GM12891 (cell line): ENCODE measurements at regions not wholly inside any gene's neighbourhood (a gene's known extent, or its start where the extent isn't known, plus 50 kb on each side); places are given as distances from the start of the nearest gene placed in this dataset.
"Not testable (repeated sequence)": the region's sequence is repeated elsewhere in the genome, so short reads cannot be mapped to it uniquely, and the experiment has no call there.

Experiments
- DNase-seq: peaks from one replicate; pipeline ENCODE4 v3.0.0; 2011; ENCODE audit warnings: low spot score; ENCODE audit not compliant: insufficient read length
- FAIRE-seq: peaks from 2 replicates; lab custom pipeline; 2011; peaks lifted over from hg19 to GRCh38; lab: Jason Lieb, UNC
- PAX5 ChIP-seq: IDR thresholded peaks from 2 replicates; pipeline ENCODE4 v1.6.1; 2011; ENCODE audit warnings: low read length, moderate library complexity, mild to moderate bottlenecking; ENCODE audit not compliant: insufficient read depth, severe bottlenecking
- POLR2A ChIP-seq: IDR thresholded peaks from 2 replicates; pipeline ENCODE4 v1.6.1; 2011; ENCODE audit warnings: low read depth, low read length, control low read depth
- POLR2AphosphoS5 ChIP-seq: IDR thresholded peaks from 2 replicates; pipeline ENCODE4 v1.6.1; 2011; ENCODE audit warnings: low read depth, low read length, control low read depth
- POU2F2 ChIP-seq: IDR thresholded peaks from 2 replicates; pipeline ENCODE4 v1.6.1; 2011; ENCODE audit warnings: low read depth, mild to moderate bottlenecking, control low read depth, low read length, moderate library complexity
- SPI1 ChIP-seq: IDR thresholded peaks from 2 replicates; pipeline ENCODE4 v1.6.1; 2011; ENCODE audit warnings: low read depth, low read length, control low read depth
- TAF1 ChIP-seq: IDR thresholded peaks from 2 replicates; pipeline ENCODE4 v1.6.1; 2011; ENCODE audit warnings: low read depth, low read length, control low read depth

DNA sequence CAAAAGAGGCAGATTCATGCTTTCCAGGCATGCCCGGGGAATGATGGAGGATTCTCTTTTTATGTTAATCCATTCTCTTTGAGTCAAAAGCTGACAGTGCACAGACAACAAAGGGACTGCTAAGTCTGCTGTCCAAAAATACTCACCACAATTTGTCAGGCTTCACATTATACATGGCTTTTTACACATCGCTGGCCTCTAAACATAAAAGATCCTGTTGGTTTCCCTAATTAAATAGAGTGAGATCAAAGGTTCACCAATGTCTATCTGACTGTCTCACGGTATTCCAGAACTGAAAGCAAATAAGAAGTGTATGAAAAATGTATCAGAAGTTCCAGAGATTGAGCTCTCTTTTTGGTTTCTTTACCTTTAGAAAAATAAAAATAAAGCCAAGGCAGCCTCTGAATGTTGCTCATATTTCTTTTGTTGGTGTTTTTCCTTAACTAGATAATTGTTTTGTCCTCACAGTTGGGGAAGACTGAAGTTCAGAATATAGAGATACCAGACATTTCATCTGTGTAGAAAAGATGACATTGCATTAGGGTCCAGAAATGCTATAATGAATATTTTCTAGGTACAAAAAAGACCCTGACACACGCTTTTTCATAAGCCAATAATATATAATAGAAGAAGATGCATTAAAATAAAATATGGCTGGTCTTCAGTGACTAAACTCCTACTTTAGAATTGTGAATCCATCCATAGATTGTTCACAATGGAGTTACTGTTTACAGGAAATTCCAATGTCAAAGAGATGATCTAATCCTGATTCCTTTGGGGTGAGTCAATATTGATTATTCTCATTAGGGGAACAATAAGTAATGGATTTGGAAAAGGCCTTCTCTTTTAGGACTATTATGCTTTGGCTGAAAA is 688.2 kb upstream of the CDH6 start:
- TF ChIP-seq PAX5 (no peak), SPI1 (no peak), POLR2AphosphoS5 (no peak), POLR2A (no peak), POU2F2 (no peak), TAF1 (no peak)
- DNase-seq (no peak), FAIRE-seq (no peak)

DNA sequence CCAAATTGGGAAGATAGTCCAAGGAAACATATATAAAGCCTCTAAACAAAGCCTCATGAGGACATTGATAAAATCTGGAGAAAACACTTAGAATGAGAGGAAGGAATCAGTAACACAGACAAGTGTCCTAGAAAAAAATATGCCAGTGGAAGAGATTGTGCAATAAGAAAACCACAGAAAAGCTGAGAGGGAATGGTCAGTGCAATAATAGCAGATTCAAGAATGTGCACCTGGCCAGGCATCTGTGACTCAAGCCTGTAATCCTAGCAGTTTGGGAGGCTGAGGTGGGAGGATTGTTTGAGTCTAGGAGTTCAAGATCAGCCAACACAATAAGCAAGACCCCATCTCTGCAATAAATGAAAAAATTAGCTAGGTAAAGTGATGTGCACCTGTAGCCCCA is 691.2 kb upstream of the CDH6 start:
- FAIRE-seq (no peak), DNase-seq (no peak)
- no peak for TF ChIP-seq POLR2AphosphoS5
- TF ChIP-seq SPI1 = no peak
- TF ChIP-seq POLR2A = no peak
- TF ChIP-seq PAX5 = no peak
- TF ChIP-seq TAF1 = no peak
- TF ChIP-seq POU2F2 = no peak

GRCh38 chr5:30501065-30501464 is 692.4 kb upstream of the CDH6 start:
- no peak for FAIRE-seq
- TF ChIP-seq POLR2A (no peak), SPI1 (no peak), PAX5 (no peak), POU2F2 (no peak), POLR2AphosphoS5 (no peak), TAF1 (no peak)

DNA sequence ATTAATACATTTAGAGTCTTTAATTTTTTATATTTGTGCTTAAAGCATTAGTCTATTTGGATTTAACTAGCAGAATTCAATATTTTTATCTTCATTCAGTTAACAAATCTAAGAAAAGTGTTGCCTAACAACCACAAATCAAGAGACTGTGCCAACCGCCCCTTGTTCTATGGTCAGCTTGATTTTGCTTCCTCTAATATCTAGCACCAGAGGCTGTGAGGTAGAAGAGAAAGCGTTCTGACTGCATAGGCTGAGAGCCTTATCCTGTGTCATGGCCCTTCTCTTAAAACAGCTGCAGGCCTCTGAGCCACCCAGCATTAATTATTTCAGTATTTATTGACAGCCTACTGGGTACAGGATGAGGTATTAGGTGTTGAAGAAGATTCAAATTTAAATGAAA is 693.0 kb upstream of the CDH6 start:
- DNase-seq (no peak), FAIRE-seq (no peak)
- TF ChIP-seq POLR2A (no peak), TAF1 (no peak), POU2F2 (no peak), PAX5 (no peak), SPI1 (no peak), POLR2AphosphoS5 (no peak)

More at GRCh38 chr5:30501065-30501464, 692.4 kb upstream of the CDH6 start:
- DNase-seq = no peak

- FAIRE-seq (no peak), DNase-seq (no peak)
- no peak for TF ChIP-seq SPI1
- TF ChIP-seq POU2F2 = no peak
- no peak for TF ChIP-seq POLR2AphosphoS5
- TF ChIP-seq TAF1 = no peak
- TF ChIP-seq PAX5 = no peak
- no peak for TF ChIP-seq POLR2A
Observed at GRCh38 chr5:30499402-30499801, 694.1 kb upstream of the CDH6 start.

GRCh38 chr5:30498972-30499371 is 694.5 kb upstream of the CDH6 start:
- no peak for FAIRE-seq
- no peak for DNase-seq
- TF ChIP-seq TAF1 = no peak
- no peak for TF ChIP-seq PAX5
- no peak for TF ChIP-seq POLR2A
- TF ChIP-seq POLR2AphosphoS5 = no peak
- TF ChIP-seq POU2F2 = no peak
- no peak for TF ChIP-seq SPI1

- not testable (repeated sequence) for FAIRE-seq, DNase-seq
Observed at GRCh38 chr5:30498509-30498908, 695.0 kb upstream of the CDH6 start.

DNA sequence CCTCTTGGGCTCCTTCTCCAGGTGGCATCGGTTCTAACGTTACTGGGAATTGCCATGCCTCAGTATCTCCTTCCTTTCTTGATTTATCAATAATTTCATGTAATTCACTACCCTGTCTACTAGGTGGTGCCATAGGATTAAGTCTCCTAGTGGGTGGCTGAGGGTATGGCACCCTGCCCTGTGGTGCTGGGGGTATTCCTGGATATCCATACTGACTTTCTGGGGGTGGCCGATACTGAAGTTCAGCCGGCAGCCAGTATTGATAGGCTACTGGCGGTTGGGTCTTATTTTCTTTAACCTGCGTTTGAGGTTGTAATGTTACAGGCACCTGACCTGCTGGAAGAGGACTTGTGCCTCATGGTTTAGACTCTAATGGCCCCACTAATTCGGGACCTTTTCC is 699.4 kb upstream of the CDH6 start:
- FAIRE-seq = not testable (repeated sequence)

GRCh38 chr5:30479104-30479503 is 714.4 kb upstream of the CDH6 start:
- FAIRE-seq = no peak
- no peak for DNase-seq
- no peak for TF ChIP-seq POLR2AphosphoS5
- no peak for TF ChIP-seq POU2F2
- no peak for TF ChIP-seq PAX5
- TF ChIP-seq POLR2A = no peak
- no peak for TF ChIP-seq TAF1
- no peak for TF ChIP-seq SPI1

More for the DNA sequence above, 699.4 kb upstream of the CDH6 start:
- DNase-seq = not testable (repeated sequence)

GRCh38 chr5:30475429-30475828 is 718.1 kb upstream of the CDH6 start:
- DNase-seq (no peak), FAIRE-seq (no peak)
- TF ChIP-seq PAX5 (no peak), POU2F2 (no peak), POLR2AphosphoS5 (no peak)
